H9 (cell line): ENCODE measurements at regions not wholly inside any gene's neighbourhood (a gene's known extent, or its start where the extent isn't known, plus 50 kb on each side); places are given as distances from the start of the nearest gene placed in this dataset.

Experiments used
- DNase-seq: peaks from one replicate; pipeline ENCODE4 v3.0.0-alpha.2; 2017
- H2AFZ ChIP-seq: one replicate; pipeline ENCODE4 v1.6.1; 2013; ENCODE audit warnings: mild to moderate bottlenecking, low read length, control low read depth, moderate library complexity
- H2AK5ac ChIP-seq: 2 replicates; pipeline ENCODE4 v1.6.1; 2013; ENCODE audit warnings: low read length, control low read depth, mixed read lengths; ENCODE audit not compliant: insufficient read length
- H2BK120ac ChIP-seq: one replicate; pipeline ENCODE4 v1.6.1; 2013; ENCODE audit warnings: low read depth, mild to moderate bottlenecking, low read length, control low read depth, inconsistent platforms; ENCODE audit not compliant: poor library complexity, severe bottlenecking
- H2BK12ac ChIP-seq: 2 replicates; pipeline ENCODE4 v1.6.1; 2013; ENCODE audit warnings: low read length, control low read depth, mixed read lengths, low read depth; ENCODE audit not compliant: insufficient read length
- H2BK15ac ChIP-seq: 2 replicates; pipeline ENCODE4 v1.6.1; 2013; ENCODE audit warnings: low read depth, low read length, control low read depth
- H2BK20ac ChIP-seq: one replicate; pipeline ENCODE4 v1.6.1; 2013; ENCODE audit warnings: low read depth, mild to moderate bottlenecking, low read length, control low read depth, inconsistent platforms; ENCODE audit not compliant: poor library complexity, severe bottlenecking
- H2BK5ac ChIP-seq: 2 replicates; pipeline ENCODE4 v1.6.1; 2013; ENCODE audit warnings: low read length, control low read depth, mixed read lengths; ENCODE audit not compliant: insufficient read length
- H3K14ac ChIP-seq: 2 replicates; pipeline ENCODE4 v1.6.1; 2013; ENCODE audit warnings: low read length, control low read depth; ENCODE audit not compliant: insufficient read depth
- H3K18ac ChIP-seq: 2 replicates; pipeline ENCODE4 v1.6.1; 2013; ENCODE audit warnings: low read depth, mild to moderate bottlenecking, mixed read lengths, low read length, control low read depth; ENCODE audit not compliant: insufficient read length
- H3K23ac ChIP-seq: 2 replicates; pipeline ENCODE4 v1.6.1; 2013; ENCODE audit warnings: low read length, control low read depth, mixed read lengths, low read depth; ENCODE audit not compliant: insufficient read length
- H3K23me2 ChIP-seq: 2 replicates; pipeline ENCODE4 v1.6.1; 2013; ENCODE audit warnings: low read depth, mild to moderate bottlenecking, mixed read lengths, low read length, control low read depth; ENCODE audit not compliant: insufficient read length, poor library complexity, severe bottlenecking
- H3K27ac ChIP-seq: 2 replicates; pipeline ENCODE4 v1.5.1; 2013; ENCODE audit warnings: low read length, control low read depth, mixed read lengths, low read depth; ENCODE audit not compliant: insufficient read length
- H3K27me3 ChIP-seq: 2 replicates; pipeline ENCODE4 v1.6.1; 2013; ENCODE audit warnings: low read length, control low read depth, inconsistent platforms; ENCODE audit not compliant: insufficient read depth
- H3K4ac ChIP-seq: 2 replicates; pipeline ENCODE4 v1.6.1; 2013; ENCODE audit warnings: low read depth, mild to moderate bottlenecking, control low read depth, inconsistent platforms, low read length, moderate library complexity
- H3K4me1 ChIP-seq: 2 replicates; pipeline ENCODE4 v1.6.1; 2013; ENCODE audit warnings: low read length, control low read depth, inconsistent platforms; ENCODE audit not compliant: insufficient read depth
- H3K4me2 ChIP-seq: 2 replicates; pipeline ENCODE4 v1.6.1; 2013; ENCODE audit warnings: low read length, control low read depth, mixed read lengths; ENCODE audit not compliant: insufficient read length, insufficient read depth
- H3K56ac ChIP-seq: 2 replicates; pipeline ENCODE4 v1.6.1; 2013; ENCODE audit warnings: low read depth, mild to moderate bottlenecking, mixed read lengths, low read length, control low read depth; ENCODE audit not compliant: insufficient read length
- H3K79me1 ChIP-seq: 2 replicates; pipeline ENCODE4 v1.6.1; 2013; ENCODE audit warnings: low read depth, mild to moderate bottlenecking, moderate library complexity, low read length, control low read depth, inconsistent platforms; ENCODE audit not compliant: insufficient read depth, poor library complexity, severe bottlenecking
- H3K79me2 ChIP-seq: 2 replicates; pipeline ENCODE4 v1.6.1; 2013; ENCODE audit warnings: low read length, control low read depth, inconsistent platforms; ENCODE audit not compliant: insufficient read depth
- H3K9ac ChIP-seq: 2 replicates; pipeline ENCODE4 v1.6.1; 2013; ENCODE audit warnings: low read length, control low read depth, mixed read lengths; ENCODE audit not compliant: insufficient read length; ENCODE audit errors: extremely low read depth
- H3K9me3 ChIP-seq: one replicate; pipeline ENCODE4 v1.6.1; 2013; ENCODE audit warnings: low read depth, low read length, inconsistent platforms; ENCODE audit not compliant: control insufficient read depth
- H3T11ph ChIP-seq: one replicate; pipeline ENCODE4 v1.6.1; 2013; ENCODE audit warnings: mild to moderate bottlenecking, low read length, control low read depth, inconsistent platforms
- H4K20me1 ChIP-seq: one replicate; pipeline ENCODE4 v1.6.1; 2013; ENCODE audit not compliant: control insufficient read depth, insufficient read length, insufficient read depth
- H4K5ac ChIP-seq: 2 replicates; pipeline ENCODE4 v1.6.1; 2013; ENCODE audit warnings: low read depth, mild to moderate bottlenecking, mixed read lengths, low read length, control low read depth; ENCODE audit not compliant: insufficient read length
- H4K8ac ChIP-seq: replicated peaks from 2 replicates; pipeline ENCODE4 v1.6.1; 2013; ENCODE audit warnings: low read length, control low read depth, mixed read lengths, low read depth; ENCODE audit not compliant: insufficient read length
- H4K91ac ChIP-seq: 2 replicates; pipeline ENCODE4 v1.6.1; 2013; ENCODE audit warnings: low read depth, mild to moderate bottlenecking, moderate library complexity, mixed read lengths, low read length, control low read depth; ENCODE audit not compliant: insufficient read length
- H3K27ac Mint-ChIP-seq, 3 experiments: 2 replicates in 2 of 3; 3 replicates in 1 of 3; pipeline ENCODE4 v1.8.0; 2020 to 2021; ENCODE audit warnings: mixed read lengths in 3 of 3, mild to moderate bottlenecking in 1 of 3, moderate library complexity in 1 of 3
- H3K27me3 Mint-ChIP-seq: 2 replicates; pipeline ENCODE4 v1.8.0; 2021; ENCODE audit warnings: low read depth, mild to moderate bottlenecking, moderate library complexity, mixed read lengths
- H3K36me3 Mint-ChIP-seq, 3 experiments: 2 replicates in 2 of 3; 3 replicates in 1 of 3; pipeline ENCODE4 v1.8.0; 2020 to 2021; ENCODE audit warnings: low read depth in 3 of 3, mixed read lengths in 3 of 3; ENCODE audit not compliant: insufficient read depth in 1 of 3
- H3K4me1 Mint-ChIP-seq, 2 experiments: 2 replicates each; pipeline ENCODE4 v1.8.0; 2020; ENCODE audit warnings: mixed read lengths in 2 of 2
- H3K4me3 Mint-ChIP-seq, 2 experiments: 2 replicates in 1 of 2; 3 replicates in 1 of 2; pipeline ENCODE4 v1.8.0; 2020 to 2021; ENCODE audit warnings: mild to moderate bottlenecking in 2 of 2, mixed read lengths in 2 of 2, moderate library complexity in 1 of 2
- H3K9me3 Mint-ChIP-seq, 2 experiments: 2 replicates in 1 of 2; 3 replicates in 1 of 2; pipeline ENCODE4 v1.8.0; 2020; ENCODE audit warnings: mild to moderate bottlenecking in 2 of 2, mixed read lengths in 2 of 2, moderate library complexity in 1 of 2
- CTCF ChIP-seq: fragments of 200-600 bp; sonication (generic); conservative IDR thresholded peaks from 3 replicates; pipeline ENCODE4 v1.8.0; 2021; ENCODE audit warnings: antibody characterized with exemption, mild to moderate bottlenecking
- WGBS: extraction: QIAGEN DNeasy Blood & Tissue Kit; methylation state at CpG from one replicate; pipeline ENCODE4 v1.1.7; 2013; ENCODE audit warnings: missing lambda C conversion rate, low lambda C conversion rate, mixed read lengths; ENCODE audit not compliant: insufficient read length; ENCODE audit errors: extremely low coverage; 5-methylcytosine and 5-hydroxymethylcytosine counted together

- peaks cover 89 to 96% of the 10 kb centered on the region in 2 experiments for H3K9me3 Mint-ChIP-seq
- Histone ChIP-seq H2BK15ac (no peak overlapping the region), H2AK5ac (no peak overlapping the region), H3K9me3 (peaks cover 24% of the 10 kb centered on the region), H2BK12ac (no peak overlapping the region), H3K14ac (no peak overlapping the region), H3T11ph (no peak overlapping the region), H4K20me1 (no peaks in the 10 kb centered on the region), H3K4me1 (no peaks in the 10 kb centered on the region), H3K79me2 (no peaks in the 10 kb centered on the region), H3K79me1 (no peaks in the 10 kb centered on the region), H2BK20ac (no peak overlapping the region), H4K91ac (no peak overlapping the region), H3K27me3 (no peaks in the 10 kb centered on the region), H3K23me2 (no peaks in the 10 kb centered on the region), H2BK5ac (no peak overlapping the region), H3K4ac (no peak overlapping the region), H3K4me2 (no peak overlapping the region), H2BK120ac (no peak overlapping the region), H2AFZ (no peak overlapping the region), H4K5ac (no peak overlapping the region), H3K23ac (no peak overlapping the region), H3K27ac (no peak overlapping the region), H4K8ac (no peak overlapping the region), H3K56ac (no peak overlapping the region), H3K18ac (no peak overlapping the region), H3K9ac (no peak overlapping the region)
- WGBS: no CpG with 5 or more reads among the region's 9 CpGs
- H3K36me3 Mint-ChIP-seq: peaks cover 15 to 35% (median 20%) of the 10 kb centered on the region in 3 experiments; a peak in 6 of 7 replicates
- no peaks in the 10 kb centered on the region for H3K4me1 Mint-ChIP-seq
- H3K27me3 Mint-ChIP-seq: peaks cover 2% of the 10 kb centered on the region; the same call in 1 of the 2 replicates
- peak; percentile 38 for DNase-seq
- no peak for TF ChIP-seq CTCF
- H3K4me3 Mint-ChIP-seq: no peak overlapping the region
- no peak overlapping the region for H3K27ac Mint-ChIP-seq
Observed at GRCh38 chr7:153524070-153524601, 528.1 kb upstream of the DPP6 start.
